ENCODE measurements at regions not wholly inside any gene's neighbourhood (a gene's known extent, or its start where the extent isn't known, plus 50 kb on each side); places are given as distances from the start of the nearest gene placed in this dataset.

GRCh38 chr3:193187070-193187722, 53.8 kb upstream of the PLAAT1 start:
- Mint-ChIP-seq H3K4me3 (no peak overlapping the region), H3K4me1 (no peaks in the 10 kb centered on the region), H3K36me3 (no peaks in the 10 kb centered on the region), H3K9me3 (peaks cover 7% of the 10 kb centered on the region), H3K27ac (no peak overlapping the region)
- no peak for DNase-seq (ENCODE audit: low spot score in 2 of 2)
- ATAC-seq = no peak

- Mint-ChIP-seq H3K9me3 (peaks cover 4% of the 10 kb centered on the region), H3K4me3 (no peak overlapping the region), H3K36me3 (no peaks in the 10 kb centered on the region), H3K4me1 (no peaks in the 10 kb centered on the region), H3K27ac (no peak overlapping the region)
- DNase-seq (ENCODE audit: low spot score in 2 of 2) (no peak), ATAC-seq (peak; percentile 34)
Observed at GRCh38 chr3:193190146-193190786, 50.8 kb upstream of the PLAAT1 start.
